ENCODE measurements at regions not wholly inside any gene's neighbourhood (a gene's known extent, or its start where the extent isn't known, plus 50 kb on each side); places are given as distances from the start of the nearest gene placed in this dataset.

DNA sequence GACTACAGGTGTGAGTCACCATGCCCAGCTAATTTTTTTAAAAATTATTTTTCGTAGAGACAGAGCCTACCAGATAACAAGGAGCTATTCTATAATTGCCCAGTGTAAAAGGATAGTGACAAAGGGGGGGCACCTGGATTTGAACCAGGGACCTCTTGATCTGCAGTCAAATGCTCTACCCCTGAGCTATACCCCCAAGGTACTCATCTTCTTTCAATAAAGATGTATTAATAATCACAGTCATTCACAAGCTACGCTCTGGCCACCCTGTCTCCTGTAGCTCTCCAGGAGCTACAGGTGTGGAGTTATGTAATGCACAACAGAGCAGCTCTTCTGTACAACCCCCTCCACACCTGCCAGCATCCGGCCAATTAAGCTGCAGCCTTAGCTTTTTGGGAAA lies 83.5 kb downstream of the ZNF777 start:
- no peak for TF ChIP-seq EZH2 (IDR thresholded peaks at IDR 0.05; ENCODE audit: borderline replicate concordance, low read length)
- TF ChIP-seq, protein P1, sequence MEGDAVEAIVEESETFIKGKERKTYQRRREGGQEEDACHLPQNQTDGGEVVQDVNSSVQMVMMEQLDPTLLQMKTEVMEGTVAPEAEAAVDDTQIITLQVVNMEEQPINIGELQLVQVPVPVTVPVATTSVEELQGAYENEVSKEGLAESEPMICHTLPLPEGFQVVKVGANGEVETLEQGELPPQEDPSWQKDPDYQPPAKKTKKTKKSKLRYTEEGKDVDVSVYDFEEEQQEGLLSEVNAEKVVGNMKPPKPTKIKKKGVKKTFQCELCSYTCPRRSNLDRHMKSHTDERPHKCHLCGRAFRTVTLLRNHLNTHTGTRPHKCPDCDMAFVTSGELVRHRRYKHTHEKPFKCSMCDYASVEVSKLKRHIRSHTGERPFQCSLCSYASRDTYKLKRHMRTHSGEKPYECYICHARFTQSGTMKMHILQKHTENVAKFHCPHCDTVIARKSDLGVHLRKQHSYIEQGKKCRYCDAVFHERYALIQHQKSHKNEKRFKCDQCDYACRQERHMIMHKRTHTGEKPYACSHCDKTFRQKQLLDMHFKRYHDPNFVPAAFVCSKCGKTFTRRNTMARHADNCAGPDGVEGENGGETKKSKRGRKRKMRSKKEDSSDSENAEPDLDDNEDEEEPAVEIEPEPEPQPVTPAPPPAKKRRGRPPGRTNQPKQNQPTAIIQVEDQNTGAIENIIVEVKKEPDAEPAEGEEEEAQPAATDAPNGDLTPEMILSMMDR (conservative IDR thresholded peaks at IDR 0.05 in 1 of 2, IDR thresholded peaks at IDR 0.05 in 1 of 2; ENCODE audit: extremely low read depth in 1 of 2, insufficient read depth in 1 of 2, low read depth in 1 of 2, low read length in 2 of 2) = no peak
